DOHH2 (cell line): ENCODE measurements at regions not wholly inside any gene's neighbourhood (a gene's known extent, or its start where the extent isn't known, plus 50 kb on each side); places are given as distances from the start of the nearest gene placed in this dataset.

Experiments used
- CTCF ChIP-seq: fragments of 200-600 bp; sonication (generic); IDR thresholded peaks from one replicate; pipeline ENCODE4 v1.5.1; 2014; ENCODE audit warnings: antibody characterized with exemption, mild to moderate bottlenecking, low read depth, low read length; ENCODE audit not compliant: poor library complexity, severe bottlenecking
- EZH2phosphoT487 ChIP-seq: fragments of 200-600 bp; sonication (generic); IDR thresholded peaks from 2 replicates; pipeline ENCODE4 v1.6.1; 2017; ENCODE audit warnings: borderline replicate concordance, mild to moderate bottlenecking, antibody characterized with exemption, low read length, moderate library complexity, mixed read lengths

GRCh38 chr9:85302938-85303756 lies 438.6 kb downstream of the AGTPBP1 start:
- TF ChIP-seq CTCF: no peak
- TF ChIP-seq EZH2phosphoT487: no peak
